OCI-LY3 (cell line): ENCODE measurements at regions not wholly inside any gene's neighbourhood (a gene's known extent, or its start where the extent isn't known, plus 50 kb on each side); places are given as distances from the start of the nearest gene placed in this dataset.

ENCODE experiments used
- H2AFZ ChIP-seq: fragments of 200-600, 300-600 bp; shearing (Covaris generic); 2 replicates; pipeline ENCODE4 v1.6.0; 2014; ENCODE audit warnings: antibody characterized with exemption, low read depth, low read length
- H3K27ac ChIP-seq: fragments of 200-600, 300-600 bp; sonication (generic); 2 replicates; pipeline ENCODE4 v1.5.1; 2014; ENCODE audit warnings: mild to moderate bottlenecking, low read length, moderate library complexity, mixed read lengths
- H3K27me3 ChIP-seq: fragments of 200-600, 300-600 bp; sonication (generic); 2 replicates; pipeline ENCODE4 v1.6.1; 2014; ENCODE audit warnings: low read depth, low read length, mixed read lengths
- H3K36me3 ChIP-seq: fragments of 200-600, 300-600 bp; sonication (generic); replicated peaks from 2 replicates; pipeline ENCODE3; 2014; ENCODE audit warnings: low read depth, low read length, mixed read lengths
- H3K4me1 ChIP-seq: fragments of 300-600, 200-600 bp; sonication (generic); 2 replicates; pipeline ENCODE4 v1.6.1; 2014; ENCODE audit warnings: low read length, mixed read lengths
- H3K4me2 ChIP-seq: fragments of 200-600, 300-600 bp; sonication (generic); 2 replicates; pipeline ENCODE4 v1.6.1; 2014; ENCODE audit warnings: low read length, mixed read lengths
- H3K4me3 ChIP-seq: fragments of 300-600, 200-600 bp; sonication (generic); 2 replicates; pipeline ENCODE4 v1.5.1; 2014; ENCODE audit warnings: antibody characterized with exemption, mild to moderate bottlenecking, low read length, moderate library complexity
- H3K79me2 ChIP-seq: fragments of 300-600, 200-600 bp; shearing (Covaris generic); 2 replicates; pipeline ENCODE4 v1.6.1; 2014; ENCODE audit warnings: mild to moderate bottlenecking, low read length, mixed read lengths
- H3K9ac ChIP-seq: fragments of 300-600, 200-600 bp; shearing (Covaris generic); 2 replicates; pipeline ENCODE4 v1.6.0; 2014; ENCODE audit warnings: mild to moderate bottlenecking, low read length, moderate library complexity
- H3K9me3 ChIP-seq: fragments of 200-600, 300-600 bp; shearing (Covaris generic); 2 replicates; pipeline ENCODE4 v1.6.1; 2014; ENCODE audit warnings: low read length, mixed read lengths; ENCODE audit not compliant: insufficient read depth
- H4K20me1 ChIP-seq: fragments of 200-600, 300-600 bp; sonication (generic); 2 replicates; pipeline ENCODE4 v1.6.1; 2016; ENCODE audit warnings: low read length, mixed read lengths; ENCODE audit not compliant: insufficient read depth
- CTCF ChIP-seq: fragments of 200-600, 300-600 bp; sonication (generic); IDR thresholded peaks from 2 replicates; pipeline ENCODE4 v1.5.1; 2014; ENCODE audit warnings: antibody characterized with exemption, low read length, low read depth
- EZH2phosphoT487 ChIP-seq: fragments of 200-600 bp; shearing (Covaris generic); IDR thresholded peaks from 2 replicates; pipeline ENCODE4 v1.6.1; 2018; ENCODE audit warnings: antibody characterized with exemption, mixed run types, low read depth

- TF ChIP-seq EZH2phosphoT487, result no peak
- TF ChIP-seq CTCF, result no peak
- H3K4me1 ChIP-seq, result no peaks in the 10 kb centered on the region
- H3K27me3 ChIP-seq, result no peaks in the 10 kb centered on the region
- H2AFZ ChIP-seq, result no peak overlapping the region
- H4K20me1 ChIP-seq, result no peaks in the 10 kb centered on the region
- H3K79me2 ChIP-seq, result no peaks in the 10 kb centered on the region
- H3K36me3 ChIP-seq, result no peaks in the 10 kb centered on the region
- H3K9me3 ChIP-seq, result peaks cover 7% of the 10 kb centered on the region; the same call in 1 of the 2 replicates
- no peak overlapping the region for H3K4me2 ChIP-seq
- no peak overlapping the region for H3K4me3 ChIP-seq
- no peak overlapping the region for H3K9ac ChIP-seq
- H3K27ac ChIP-seq, result no peak overlapping the region
These were observed 135.9 kb downstream of the RSL24D1 start for GRCh38 chr15:55060836-55061235.

- no peaks in the 10 kb centered on the region for H3K4me1 ChIP-seq
- no peak overlapping the region for H3K4me2 ChIP-seq
- TF ChIP-seq EZH2phosphoT487 (no peak), CTCF (no peak)
- H2AFZ ChIP-seq, result no peak overlapping the region
- no peaks in the 10 kb centered on the region for H3K79me2 ChIP-seq
- no peak overlapping the region for H3K9ac ChIP-seq
- no peaks in the 10 kb centered on the region for H3K9me3 ChIP-seq
- no peak overlapping the region for H3K4me3 ChIP-seq
- H3K27me3 ChIP-seq, result no peaks in the 10 kb centered on the region
- H3K27ac ChIP-seq, result no peak overlapping the region
- H4K20me1 ChIP-seq, result no peaks in the 10 kb centered on the region
- no peaks in the 10 kb centered on the region for H3K36me3 ChIP-seq
These were observed 140.2 kb downstream of the RSL24D1 start for GRCh38 chr15:55056500-55056899.

DNA sequence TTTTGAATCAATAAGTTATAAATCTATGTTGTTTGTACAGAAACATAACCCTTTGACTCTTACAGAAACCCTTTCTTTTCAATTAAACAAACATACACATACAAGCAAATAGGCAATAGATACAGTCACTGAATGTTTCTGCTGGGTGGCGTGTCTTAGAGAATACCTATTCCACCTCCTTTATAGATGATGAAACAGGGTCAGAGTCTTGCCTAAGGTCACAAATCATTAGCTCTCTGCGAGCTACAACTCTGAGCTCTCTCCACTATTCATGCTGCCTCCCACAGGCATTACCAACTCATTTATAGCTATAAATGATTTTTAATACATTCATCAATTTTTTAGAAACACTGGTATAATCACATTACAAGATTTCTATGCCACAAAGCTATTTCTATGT is 152.6 kb downstream of the RSL24D1 start:
- no peaks in the 10 kb centered on the region for H4K20me1 ChIP-seq
- TF ChIP-seq EZH2phosphoT487 (no peak), CTCF (no peak)
- no peak overlapping the region for H3K27ac ChIP-seq
- no peaks in the 10 kb centered on the region for H3K36me3 ChIP-seq
- no peak overlapping the region for H2AFZ ChIP-seq
- H3K4me2 ChIP-seq, result no peak overlapping the region
- H3K9ac ChIP-seq, result no peak overlapping the region
- no peaks in the 10 kb centered on the region for H3K9me3 ChIP-seq
- no peaks in the 10 kb centered on the region for H3K27me3 ChIP-seq
- no peak overlapping the region for H3K4me3 ChIP-seq
- no peaks in the 10 kb centered on the region for H3K79me2 ChIP-seq
- no peaks in the 10 kb centered on the region for H3K4me1 ChIP-seq

DNA sequence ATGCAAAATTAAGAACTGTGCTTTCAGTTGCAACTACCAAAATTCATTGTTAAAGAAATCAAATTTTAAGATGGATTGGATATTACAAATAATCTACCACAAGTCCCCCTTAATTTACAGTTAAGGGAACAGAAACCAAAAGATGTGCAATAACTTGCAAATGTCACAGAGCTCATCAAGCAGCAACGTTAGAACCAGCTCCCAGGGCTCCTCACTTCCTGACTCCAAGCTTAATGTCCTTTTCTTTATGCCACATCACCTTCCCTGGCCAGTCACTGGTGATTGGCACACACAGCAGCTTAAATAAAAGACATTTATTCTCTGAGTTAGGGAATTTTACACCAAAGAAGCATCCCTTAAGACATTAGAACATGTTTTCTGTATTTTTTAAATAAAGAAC is 159.7 kb downstream of the RSL24D1 start:
- Histone ChIP-seq H3K9ac (no peak overlapping the region), H3K36me3 (no peaks in the 10 kb centered on the region), H3K27ac (no peak overlapping the region), H3K79me2 (no peaks in the 10 kb centered on the region), H2AFZ (no peak overlapping the region), H3K4me1 (peaks cover 8% of the 10 kb centered on the region), H3K4me2 (no peak overlapping the region), H3K4me3 (no peak overlapping the region), H3K27me3 (no peaks in the 10 kb centered on the region), H4K20me1 (no peaks in the 10 kb centered on the region), H3K9me3 (no peaks in the 10 kb centered on the region)
- TF ChIP-seq CTCF (no peak), EZH2phosphoT487 (no peak)
